GM18951 (cell line): ENCODE measurements at regions not wholly inside any gene's neighbourhood (a gene's known extent, or its start where the extent isn't known, plus 50 kb on each side); places are given as distances from the start of the nearest gene placed in this dataset.

Experiments used
- POLR2A ChIP-seq: IDR thresholded peaks from 4 replicates; pipeline ENCODE4 v1.6.1; 2011; ENCODE audit warnings: mild to moderate bottlenecking; ENCODE audit not compliant: insufficient read length, insufficient read depth; ENCODE audit errors: extremely low read depth
- in situ Hi-C: fragments of 300-500 bp; cut with MboI; formaldehyde crosslinking; loops from one replicate; pipeline ENCODE4 v1.12.0; 2022; ENCODE audit warnings: low sequenced_read_pairs, mixed read lengths, inconsistent platforms; ENCODE audit not compliant: unreplicated experiment

GRCh38 chr2:176764921-176765320 lies 447.7 kb upstream of the HNRNPA3 start:
- in situ Hi-C loops, result no loop called here
- no peak for TF ChIP-seq POLR2A

- no peak for TF ChIP-seq POLR2A
- in situ Hi-C loops, result no loop called here
These were observed 446.6 kb upstream of the HNRNPA3 start for GRCh38 chr2:176766005-176766404.

- TF ChIP-seq POLR2A, result no peak
These were observed 444.4 kb upstream of the HNRNPA3 start for GRCh38 chr2:176768185-176768584.

GRCh38 chr2:176769021-176769420 lies 443.6 kb upstream of the HNRNPA3 start:
- in situ Hi-C loops, result no loop called here
- no peak for TF ChIP-seq POLR2A

More at GRCh38 chr2:176768185-176768584, 444.4 kb upstream of the HNRNPA3 start:
- in situ Hi-C loops, result no loop called here

- in situ Hi-C loops, result no loop called here
- no peak for TF ChIP-seq POLR2A
These were observed 442.9 kb upstream of the HNRNPA3 start for GRCh38 chr2:176769499-176770370.

GRCh38 chr2:176772816-176773215 lies 439.8 kb upstream of the HNRNPA3 start:
- in situ Hi-C loops, result no loop called here
- no peak for TF ChIP-seq POLR2A

GRCh38 chr2:176774766-176775451 lies 437.7 kb upstream of the HNRNPA3 start:
- no peak for TF ChIP-seq POLR2A
- in situ Hi-C loops, result no loop called here

- no peak for TF ChIP-seq POLR2A
- in situ Hi-C loops, result no loop called here
These were observed 435.3 kb upstream of the HNRNPA3 start for GRCh38 chr2:176777262-176777661.

- TF ChIP-seq POLR2A, result no peak
- in situ Hi-C loops, result no loop called here
These were observed 432.7 kb upstream of the HNRNPA3 start for GRCh38 chr2:176779917-176780316.

- in situ Hi-C loops, result no loop called here
- TF ChIP-seq POLR2A, result no peak
These were observed 432.2 kb upstream of the HNRNPA3 start for GRCh38 chr2:176780348-176780747.

GRCh38 chr2:176781570-176782217 lies 430.9 kb upstream of the HNRNPA3 start:
- in situ Hi-C loops, result no loop called here
- TF ChIP-seq POLR2A, result no peak

- in situ Hi-C loops, result no loop called here
- TF ChIP-seq POLR2A, result no peak
These were observed 427.9 kb upstream of the HNRNPA3 start for GRCh38 chr2:176784633-176785200.

GRCh38 chr2:176789751-176790150 lies 422.8 kb upstream of the HNRNPA3 start:
- in situ Hi-C loops, result no loop called here
- TF ChIP-seq POLR2A, result no peak
